Epithelial cell of esophagus (primary cell): ENCODE measurements at regions not wholly inside any gene's neighbourhood (a gene's known extent, or its start where the extent isn't known, plus 50 kb on each side); places are given as distances from the start of the nearest gene placed in this dataset.
A peak's percentile ranks its signal among the peaks of the same experiment; 100 is the strongest.

Experiments
- DNase-seq: peaks from one replicate; pipeline ENCODE4 v3.0.0; 2010; ENCODE audit warnings: low read depth
- H3K4me3 ChIP-seq: 2 replicates; pipeline ENCODE4 v1.5.1; 2011; ENCODE audit warnings: mild to moderate bottlenecking, low read length, control low read depth
- CTCF ChIP-seq: IDR thresholded peaks from 2 replicates; pipeline ENCODE4 v1.5.1; 2011; ENCODE audit warnings: low read depth, mild to moderate bottlenecking, low read length, control low read depth, inconsistent platforms; ENCODE audit not compliant: insufficient read depth; ENCODE audit errors: missing control alignments

- no peak overlapping the region for H3K4me3 ChIP-seq
- no peak for TF ChIP-seq CTCF
- peak; percentile 6 for DNase-seq
These were observed 387.4 kb upstream of the KIF2A start for GRCh38 chr5:61918611-61919010.

GRCh38 chr5:61919920-61920319 lies 386.1 kb upstream of the KIF2A start:
- no peak for TF ChIP-seq CTCF
- DNase-seq, result peak; percentile 95
- H3K4me3 ChIP-seq, result no peak overlapping the region

- TF ChIP-seq CTCF, result no peak
- no peak overlapping the region for H3K4me3 ChIP-seq
- DNase-seq, result no peak
These were observed 381.8 kb upstream of the KIF2A start for GRCh38 chr5:61924251-61924650.

GRCh38 chr5:61926911-61927310 lies 379.1 kb upstream of the KIF2A start:
- DNase-seq, result peak; percentile 64
- TF ChIP-seq CTCF, result no peak
- no peak overlapping the region for H3K4me3 ChIP-seq

- TF ChIP-seq CTCF, result no peak
- peak; percentile 24 for DNase-seq
- H3K4me3 ChIP-seq, result no peak overlapping the region
These were observed 374.8 kb upstream of the KIF2A start for GRCh38 chr5:61931236-61931635.

- DNase-seq, result peak; percentile 83
- peak; percentile 83 for TF ChIP-seq CTCF
- H3K4me3 ChIP-seq, result no peak overlapping the region
These were observed 372.0 kb upstream of the KIF2A start for GRCh38 chr5:61933787-61934626.

GRCh38 chr5:61941637-61942036 lies 364.4 kb upstream of the KIF2A start:
- DNase-seq, result peak; percentile 20
- no peak for TF ChIP-seq CTCF
- no peak overlapping the region for H3K4me3 ChIP-seq
